NT2/D1 (cell line): ENCODE measurements at regions not wholly inside any gene's neighbourhood (a gene's known extent, or its start where the extent isn't known, plus 50 kb on each side); places are given as distances from the start of the nearest gene placed in this dataset.
"Not testable (repeated sequence)": the region's sequence is repeated elsewhere in the genome, so short reads cannot be mapped to it uniquely, and the experiment has no call there.

Experiments
- DNase-seq: peaks from one replicate; pipeline ENCODE4 v3.0.0-alpha.2; 2011; ENCODE audit warnings: low read depth, low spot score
- H3K27me3 ChIP-seq: 2 replicates; pipeline ENCODE4 v1.6.0; 2011; ENCODE audit warnings: mild to moderate bottlenecking; ENCODE audit not compliant: insufficient read length, insufficient read depth
- H3K36me3 ChIP-seq: 2 replicates; pipeline ENCODE4 v1.6.1; 2011; ENCODE audit warnings: mild to moderate bottlenecking, low read length, mixed read lengths; ENCODE audit not compliant: insufficient read depth, insufficient read length
- H3K4me1 ChIP-seq: 2 replicates; pipeline ENCODE4 v1.5.1; 2011; ENCODE audit not compliant: insufficient read depth, insufficient read length
- H3K4me3 ChIP-seq: 2 replicates; pipeline ENCODE4 v1.5.1; 2011; ENCODE audit warnings: low read depth; ENCODE audit not compliant: insufficient read length
- H3K9ac ChIP-seq: 2 replicates; pipeline ENCODE4 v1.6.0; 2011; ENCODE audit warnings: low read depth; ENCODE audit not compliant: insufficient read length
- H3K9me3 ChIP-seq: 2 replicates; pipeline ENCODE4 v1.5.1; 2011; ENCODE audit warnings: mild to moderate bottlenecking, low read length; ENCODE audit not compliant: insufficient read depth
- SUZ12 ChIP-seq: IDR thresholded peaks from 2 replicates; pipeline ENCODE4 v1.6.1; 2011; ENCODE audit not compliant: insufficient read length, insufficient read depth; ENCODE audit errors: extremely low read depth
- YY1 ChIP-seq: IDR thresholded peaks from 2 replicates; pipeline ENCODE4 v1.6.1; 2011; ENCODE audit not compliant: insufficient read length, insufficient read depth
- ZNF274 ChIP-seq: IDR thresholded peaks from 2 replicates; pipeline ENCODE4 v1.6.1; 2011; ENCODE audit warnings: mild to moderate bottlenecking, low read depth, low read length

GRCh38 chr12:19810213-19810612, 370.9 kb downstream of the AEBP2 start:
- no peak overlapping the region for H3K4me3 ChIP-seq
- no peaks in the 10 kb centered on the region for H3K27me3 ChIP-seq
- TF ChIP-seq ZNF274: no peak
- no peak for TF ChIP-seq SUZ12
- TF ChIP-seq YY1: no peak
- no peaks in the 10 kb centered on the region for H3K4me1 ChIP-seq
- DNase-seq: no peak
- no peaks in the 10 kb centered on the region for H3K36me3 ChIP-seq
- H3K9ac ChIP-seq: no peak overlapping the region
- H3K9me3 ChIP-seq: peaks cover 21% of the 10 kb centered on the region

DNA sequence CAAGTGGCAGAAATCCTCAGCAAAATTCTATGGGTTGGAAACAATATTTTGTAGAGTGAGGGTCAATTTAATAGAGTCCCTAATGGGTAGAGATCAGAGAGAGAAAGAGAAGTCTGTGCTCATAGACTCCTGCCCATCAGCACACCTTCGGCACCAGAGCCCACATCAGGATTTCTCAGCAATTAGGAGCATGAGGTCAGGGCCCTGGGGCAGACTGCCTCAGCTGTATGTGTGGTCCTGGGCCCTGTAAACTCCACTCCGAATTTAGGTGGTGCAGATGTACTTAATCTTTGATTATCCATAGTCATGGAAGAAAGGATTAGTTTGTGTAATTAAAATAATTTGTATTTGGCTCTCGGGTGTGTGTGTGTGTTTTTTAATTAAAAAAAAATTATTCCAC, 372.6 kb downstream of the AEBP2 start:
- no peak for TF ChIP-seq YY1
- no peak for TF ChIP-seq SUZ12
- no peak for TF ChIP-seq ZNF274
- H3K27me3 ChIP-seq: no peaks in the 10 kb centered on the region
- DNase-seq: no peak
- no peak overlapping the region for H3K9ac ChIP-seq
- H3K9me3 ChIP-seq: peaks cover 21% of the 10 kb centered on the region
- H3K4me1 ChIP-seq: no peaks in the 10 kb centered on the region
- no peak overlapping the region for H3K4me3 ChIP-seq
- H3K36me3 ChIP-seq: no peaks in the 10 kb centered on the region

GRCh38 chr12:19819231-19819630, 379.9 kb downstream of the AEBP2 start:
- H3K36me3 ChIP-seq: no peaks in the 10 kb centered on the region
- H3K4me1 ChIP-seq: no peaks in the 10 kb centered on the region
- H3K27me3 ChIP-seq: no peaks in the 10 kb centered on the region
- H3K4me3 ChIP-seq: no peak overlapping the region
- no peak overlapping the region for H3K9ac ChIP-seq
- peaks cover 3% of the 10 kb centered on the region for H3K9me3 ChIP-seq
- no peak for DNase-seq
- no peak for TF ChIP-seq SUZ12
- TF ChIP-seq YY1: no peak

DNA sequence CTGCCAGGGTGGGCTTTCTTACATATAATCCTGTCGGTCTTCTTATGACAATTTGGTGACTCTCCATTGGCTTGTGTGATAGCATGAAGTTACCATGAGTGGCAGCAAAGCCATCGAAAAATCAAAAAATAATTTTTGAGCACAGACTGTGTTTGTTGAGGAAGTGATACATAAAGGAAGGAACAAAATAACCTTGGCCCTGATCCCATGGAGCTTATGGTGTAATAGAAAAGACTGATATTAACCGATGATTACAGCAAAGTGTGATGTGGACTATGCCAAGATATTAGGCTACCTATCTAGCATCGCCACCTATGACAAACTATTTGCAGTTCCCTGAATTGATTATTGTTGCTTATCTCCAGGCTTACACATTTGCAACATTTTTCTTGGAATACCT, 383.2 kb downstream of the AEBP2 start:
- no peak overlapping the region for H3K9ac ChIP-seq
- peaks cover 8% of the 10 kb centered on the region; the same call in 1 of the 2 replicates for H3K9me3 ChIP-seq
- no peak for DNase-seq
- H3K4me3 ChIP-seq: no peak overlapping the region
- no peak for TF ChIP-seq SUZ12
- TF ChIP-seq ZNF274: no peak
- no peak for TF ChIP-seq YY1
- H3K27me3 ChIP-seq: no peaks in the 10 kb centered on the region
- H3K36me3 ChIP-seq: no peaks in the 10 kb centered on the region
- no peaks in the 10 kb centered on the region for H3K4me1 ChIP-seq

DNA sequence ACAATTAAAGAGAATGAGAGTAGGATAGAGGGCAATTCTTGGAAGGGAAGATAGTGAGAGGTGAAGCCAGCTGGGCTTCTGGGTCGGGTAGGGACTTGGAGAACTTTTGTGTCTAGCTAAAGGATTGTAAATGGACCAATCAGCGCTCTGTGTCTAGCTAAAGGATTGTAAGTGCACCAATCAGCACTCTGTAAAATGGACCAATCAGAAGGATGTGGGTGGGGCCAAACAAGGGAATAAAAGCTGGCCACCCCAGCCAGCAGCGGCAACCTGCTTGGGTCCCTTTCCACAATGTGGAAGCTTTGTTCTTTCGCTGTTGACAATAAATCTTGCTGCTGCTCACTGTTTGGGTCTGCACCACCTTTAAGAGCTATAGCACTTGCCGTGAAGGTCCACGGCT, 384.0 kb downstream of the AEBP2 start:
- H3K27me3 ChIP-seq, H3K36me3 ChIP-seq, DNase-seq, H3K4me1 ChIP-seq, H3K4me3 ChIP-seq, H3K9ac ChIP-seq: not testable (repeated sequence)
- peaks cover 17% of the 10 kb centered on the region; the same call in 1 of the 2 replicates for H3K9me3 ChIP-seq

DNA sequence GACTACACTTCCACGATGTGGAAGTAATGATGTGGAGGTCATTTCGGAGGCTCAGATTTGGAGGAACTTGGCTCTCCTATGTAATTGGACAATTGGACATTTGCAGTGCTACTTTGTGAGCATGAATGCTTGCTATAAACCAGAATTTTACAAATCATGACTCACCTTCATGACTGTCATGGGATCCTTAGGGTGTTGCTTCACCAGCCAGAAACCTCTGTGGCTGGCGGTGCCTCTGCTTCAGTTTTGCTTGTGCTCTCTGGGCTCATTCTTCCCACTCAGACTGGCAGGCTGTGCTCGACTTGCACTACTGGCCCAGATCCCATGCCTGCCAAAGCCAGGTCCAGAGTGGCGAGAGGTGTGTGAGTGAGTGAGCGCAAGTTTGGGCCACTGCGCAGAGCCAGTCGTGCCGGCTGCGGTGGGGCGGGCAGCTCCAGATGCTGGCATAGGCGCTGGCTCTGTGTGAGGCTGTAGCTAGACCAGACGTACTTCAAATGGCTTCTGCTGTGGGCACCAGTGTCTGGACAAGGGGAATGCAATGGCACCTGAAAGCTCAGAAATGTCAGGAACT, 387.8 kb downstream of the AEBP2 start:
- H3K9ac ChIP-seq: no peak overlapping the region

GRCh38 chr12:19829100-19829853, 390.0 kb downstream of the AEBP2 start:
- no peaks in the 10 kb centered on the region for H3K4me1 ChIP-seq
- DNase-seq: no peak
- H3K27me3 ChIP-seq: no peaks in the 10 kb centered on the region
- no peak overlapping the region for H3K9ac ChIP-seq
- no peak overlapping the region for H3K4me3 ChIP-seq
- H3K36me3 ChIP-seq: no peaks in the 10 kb centered on the region
- TF ChIP-seq YY1 (no peak), SUZ12 (no peak), ZNF274 (no peak)
- H3K9me3 ChIP-seq: peaks cover 18% of the 10 kb centered on the region; the same call in 1 of the 2 replicates

More for the DNA sequence above, 387.8 kb downstream of the AEBP2 start:
- Histone ChIP-seq H3K27me3 (no peaks in the 10 kb centered on the region), H3K4me3 (no peak overlapping the region), H3K36me3 (no peaks in the 10 kb centered on the region), H3K9me3 (peaks cover 18% of the 10 kb centered on the region; the same call in 1 of the 2 replicates), H3K4me1 (no peaks in the 10 kb centered on the region)
- TF ChIP-seq SUZ12: no peak
- no peak for DNase-seq
